A549 (cell line): ENCODE measurements at regions not wholly inside any gene's neighbourhood (a gene's known extent, or its start where the extent isn't known, plus 50 kb on each side); places are given as distances from the start of the nearest gene placed in this dataset.

Source experiments
- ATAC-seq, 2 experiments: fragments of 200-7000 bp in 1 of 2; fragments of >200 bp in 1 of 2; cut with Nextera tagmentation in 1 of 2; cut with Tn5 transposase in 1 of 2; 3 replicates each; pipeline versions ENCODE4 v1.8.0 to v1.9.1; 2018 to 2020; ENCODE audit warnings: mild to moderate bottlenecking in 1 of 2, moderate library complexity in 1 of 2
- CTCF ChIA-PET: fragments of 300-600 bp; sonication (Branson Sonifier 250); formaldehyde crosslinking; extraction: SDS; loops from one replicate; lab custom pipeline; 2021; ENCODE audit warnings: antibody characterized with exemption, inconsistent platforms; lab: Yijun Ruan, JAX
- POLR2A ChIA-PET: fragments of 350-600 bp; formaldehyde crosslinking; extraction: SDS; loops from one replicate; lab custom pipeline; 2021; ENCODE audit warnings: antibody characterized with exemption, inconsistent platforms; lab: Yijun Ruan, JAX
- DNase-seq, 2 experiments: peaks; one replicate each; pipeline versions ENCODE4 v3.0.0 to v3.0.0-alpha.2; 2011 to 2016; ENCODE audit warnings: low read depth in 1 of 2, low spot score in 1 of 2
- FAIRE-seq: peaks from 2 replicates; lab custom pipeline; 2011; peaks lifted over from hg19 to GRCh38; lab: Jason Lieb, UNC
- H3K27ac ChIP-seq, 2 experiments: fragments of >200 bp; sonication (Bioruptor Twin); formaldehyde crosslinking; 3 replicates each; pipeline ENCODE4 v1.5.1; 2016 to 2017
- H3K4me1 ChIP-seq: fragments of >200 bp; sonication (Bioruptor Twin); formaldehyde crosslinking; 3 replicates; pipeline ENCODE4 v1.6.1; 2016
- H3K4me2 ChIP-seq: fragments of >200 bp; sonication (Bioruptor Twin); formaldehyde crosslinking; 3 replicates; pipeline ENCODE4 v1.6.1; 2016
- H3K4me3 ChIP-seq: fragments of >200 bp; sonication (Bioruptor Twin); formaldehyde crosslinking; 3 replicates; pipeline ENCODE4 v1.5.1; 2016
- H3K9me3 ChIP-seq: fragments of >200 bp; sonication (Bioruptor Twin); formaldehyde crosslinking; 3 replicates; pipeline ENCODE4 v1.6.1; 2016
- ATOH8 ChIP-seq: fragments of 250-450 bp; sonication (Bioruptor Pico); IDR thresholded peaks from 2 replicates; pipeline ENCODE4 v1.5.0; 2020; ENCODE audit warnings: low read depth, mild to moderate bottlenecking, moderate library complexity
- BHLHE40 ChIP-seq: IDR thresholded peaks from 2 replicates; pipeline ENCODE4 v1.6.1; 2012; ENCODE audit warnings: low read depth, low read length, inconsistent platforms
- CEBPB ChIP-seq, 2 experiments: fragments of >200 bp in 1 of 2; sonication (Bioruptor Twin) in 1 of 2; formaldehyde crosslinking in 1 of 2; IDR thresholded peaks; 2 replicates each; pipeline ENCODE4 v1.6.1; 2012 to 2016
- CHD2 ChIP-seq: fragments of 150-350 bp; IDR thresholded peaks from 2 replicates; pipeline ENCODE4 v1.6.1; 2014; ENCODE audit warnings: low read length; ENCODE audit not compliant: partially characterized antibody
- EHMT2 ChIP-seq: fragments of 200-600 bp; sonication (generic); IDR thresholded peaks from 2 replicates; pipeline ENCODE4 v1.6.1; 2016; ENCODE audit warnings: antibody characterized with exemption, low read depth, mild to moderate bottlenecking, moderate library complexity
- ELK1 ChIP-seq: fragments of 150-350 bp; IDR thresholded peaks from 2 replicates; pipeline ENCODE4 v1.6.1; 2014; ENCODE audit warnings: low read depth, mild to moderate bottlenecking, low read length
- EP300 ChIP-seq, 2 experiments: fragments of >200 bp; sonication (Bioruptor Twin); formaldehyde crosslinking; IDR thresholded peaks; 2 replicates in 1 of 2; 3 replicates in 1 of 2; pipeline ENCODE4 v1.6.1; 2016 to 2017
- ESRRA ChIP-seq: fragments of 150-350 bp; IDR thresholded peaks from 2 replicates; pipeline ENCODE4 v1.6.1; 2014; ENCODE audit warnings: mild to moderate bottlenecking, low read length, borderline replicate concordance
- FOSB ChIP-seq: fragments of 250-450 bp; sonication (Bioruptor Pico); IDR thresholded peaks from 2 replicates; pipeline ENCODE4 v1.5.0; 2020; ENCODE audit warnings: mild to moderate bottlenecking, moderate library complexity
- HEYL ChIP-seq: fragments of 250-450 bp; sonication (Bioruptor Pico); IDR thresholded peaks from 2 replicates; pipeline ENCODE4 v1.8.0; 2021; ENCODE audit warnings: mild to moderate bottlenecking, moderate library complexity
- JUN ChIP-seq, 2 experiments: fragments of >200 bp; sonication (Bioruptor Twin); formaldehyde crosslinking; IDR thresholded peaks; 2 replicates in 1 of 2; 3 replicates in 1 of 2; pipeline ENCODE4 v1.6.1; 2016 to 2017
- KDM5A ChIP-seq: fragments of 200-600 bp; sonication (generic); IDR thresholded peaks from 2 replicates; pipeline ENCODE4 v1.6.1; 2016; ENCODE audit warnings: antibody characterized with exemption, mild to moderate bottlenecking
- MAZ ChIP-seq: fragments of 150-350 bp; IDR thresholded peaks from 2 replicates; pipeline ENCODE4 v1.6.1; 2014; ENCODE audit warnings: antibody characterized with exemption, low read depth, low read length, borderline replicate concordance
- MYC ChIP-seq: IDR thresholded peaks from 2 replicates; pipeline ENCODE4 v1.6.1; 2012; ENCODE audit warnings: mild to moderate bottlenecking, inconsistent platforms, low read length, improper control_type of control experiment, borderline replicate concordance
- PHF8 ChIP-seq: fragments of 200-600 bp; sonication (generic); IDR thresholded peaks from 2 replicates; pipeline ENCODE4 v1.6.1; 2016; ENCODE audit warnings: low read depth, mild to moderate bottlenecking, antibody characterized with exemption, moderate library complexity, borderline replicate concordance
- POLR2AphosphoS2 ChIP-seq: conservative IDR thresholded peaks from 2 replicates; pipeline ENCODE4 v1.6.1; 2012; ENCODE audit warnings: low read length, improper control_type of control experiment, inconsistent platforms
- REST ChIP-seq: fragments of 200-600 bp; sonication (generic); IDR thresholded peaks from 2 replicates; pipeline ENCODE4 v1.6.1; 2016; ENCODE audit warnings: antibody characterized with exemption, mild to moderate bottlenecking, moderate library complexity
- RNF2 ChIP-seq: fragments of 200-600 bp; sonication (generic); IDR thresholded peaks from 2 replicates; pipeline ENCODE4 v1.6.1; 2016; ENCODE audit warnings: low read depth, mild to moderate bottlenecking, antibody characterized with exemption, moderate library complexity, borderline replicate concordance
- SREBF2 ChIP-seq: fragments of 450-650 bp; IDR thresholded peaks from 2 replicates; pipeline ENCODE4 v1.6.1; 2014; ENCODE audit warnings: mild to moderate bottlenecking, moderate library complexity
- ZFP36 ChIP-seq: fragments of 450-650 bp; IDR thresholded peaks from 2 replicates; pipeline ENCODE4 v1.6.1; 2014; ENCODE audit warnings: borderline replicate concordance; ENCODE audit not compliant: partially characterized antibody
- ZSCAN20 ChIP-seq: fragments of 250-450 bp; sonication (Bioruptor Pico); IDR thresholded peaks from 2 replicates; pipeline ENCODE4 v1.8.0; 2022; ENCODE audit warnings: mild to moderate bottlenecking, moderate library complexity
- WGBS: methylation state at CpG from one replicate; pipeline ENCODE4 v1.1.6; 2017; ENCODE audit errors: missing lambda C conversion rate; 5-methylcytosine and 5-hydroxymethylcytosine counted together
- TF ChIP-seq, protein P1 (sequence below): IDR thresholded peaks from 2 replicates; pipeline ENCODE4 v1.6.1; 2012
- TF ChIP-seq, protein P2 (sequence below): fragments of >200 bp; sonication (Bioruptor Twin); formaldehyde crosslinking; IDR thresholded peaks from 2 replicates; pipeline ENCODE4 v1.6.1; 2016
- TF ChIP-seq, protein P3 (sequence below): fragments of >200 bp; sonication (Bioruptor Twin); formaldehyde crosslinking; IDR thresholded peaks from 3 replicates; pipeline ENCODE4 v1.5.1; 2016
- TF ChIP-seq, protein P4 (sequence below): IDR thresholded peaks from 2 replicates; pipeline ENCODE4 v1.6.1; 2012; ENCODE audit warnings: low read depth, borderline replicate concordance

DNA sequence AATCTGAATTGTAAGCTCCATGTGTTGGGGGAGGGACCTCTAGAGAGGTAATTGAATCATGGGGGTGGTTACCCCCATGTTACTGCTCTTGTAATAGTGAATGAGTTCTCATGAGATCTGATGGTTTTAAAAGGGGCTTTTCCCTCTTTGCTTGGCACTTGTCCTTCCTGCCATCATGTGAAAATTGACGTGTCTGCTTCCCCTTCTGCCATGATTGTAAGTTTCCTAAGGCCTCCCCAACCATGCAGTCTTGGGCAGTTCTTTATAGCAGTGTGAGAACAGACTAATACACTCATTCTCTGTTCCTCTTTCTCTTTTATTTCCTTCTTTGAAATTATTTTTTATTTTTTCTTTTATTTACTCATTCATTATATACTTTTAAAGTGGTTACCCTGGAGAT, 239.4 kb downstream of the CSNK2A3 start (continued):
- TF ChIP-seq, protein P1, sequence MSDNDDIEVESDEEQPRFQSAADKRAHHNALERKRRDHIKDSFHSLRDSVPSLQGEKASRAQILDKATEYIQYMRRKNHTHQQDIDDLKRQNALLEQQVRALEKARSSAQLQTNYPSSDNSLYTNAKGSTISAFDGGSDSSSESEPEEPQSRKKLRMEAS: no peak
- TF ChIP-seq MAZ (no peak), CEBPB (IDR thresholded peaks at IDR 0.05) (no peak), POLR2AphosphoS2 (no peak), HEYL (CRISPR knock-in tag) (no peak), CHD2 (no peak), SREBF2 (no peak)

GRCh38 chr11:11108026-11108425, 245.0 kb downstream of the CSNK2A3 start:
- ChIA-PET POLR2A (no interaction called here), CTCF (interaction anchor here (0.9 to 1.2 kb wide), 2 partner anchors 11 to 33 kb away, joined by 3 read pairs; no protein-coding TSS in a partner anchor)
- no peak for FAIRE-seq
- H3K4me2 ChIP-seq: no peak overlapping the region
- H3K4me3 ChIP-seq: no peak overlapping the region
- DNase-seq: no peak
- TF ChIP-seq EHMT2: no peak
- no peak for TF ChIP-seq MYC
- TF ChIP-seq, protein P1: no peak
- no peak for TF ChIP-seq PHF8
- no peak for TF ChIP-seq BHLHE40
- TF ChIP-seq ZFP36: no peak
- no peak for TF ChIP-seq KDM5A
- no peak for TF ChIP-seq ELK1
- TF ChIP-seq, protein P2, sequence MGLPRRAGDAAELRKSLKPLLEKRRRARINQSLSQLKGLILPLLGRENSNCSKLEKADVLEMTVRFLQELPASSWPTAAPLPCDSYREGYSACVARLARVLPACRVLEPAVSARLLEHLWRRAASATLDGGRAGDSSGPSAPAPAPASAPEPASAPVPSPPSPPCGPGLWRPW: no peak
- no peak for TF ChIP-seq RNF2
- TF ChIP-seq ATOH8 (CRISPR knock-in tag): no peak
- TF ChIP-seq EP300 (IDR thresholded peaks at IDR 0.05): no peak
- TF ChIP-seq, protein P3, sequence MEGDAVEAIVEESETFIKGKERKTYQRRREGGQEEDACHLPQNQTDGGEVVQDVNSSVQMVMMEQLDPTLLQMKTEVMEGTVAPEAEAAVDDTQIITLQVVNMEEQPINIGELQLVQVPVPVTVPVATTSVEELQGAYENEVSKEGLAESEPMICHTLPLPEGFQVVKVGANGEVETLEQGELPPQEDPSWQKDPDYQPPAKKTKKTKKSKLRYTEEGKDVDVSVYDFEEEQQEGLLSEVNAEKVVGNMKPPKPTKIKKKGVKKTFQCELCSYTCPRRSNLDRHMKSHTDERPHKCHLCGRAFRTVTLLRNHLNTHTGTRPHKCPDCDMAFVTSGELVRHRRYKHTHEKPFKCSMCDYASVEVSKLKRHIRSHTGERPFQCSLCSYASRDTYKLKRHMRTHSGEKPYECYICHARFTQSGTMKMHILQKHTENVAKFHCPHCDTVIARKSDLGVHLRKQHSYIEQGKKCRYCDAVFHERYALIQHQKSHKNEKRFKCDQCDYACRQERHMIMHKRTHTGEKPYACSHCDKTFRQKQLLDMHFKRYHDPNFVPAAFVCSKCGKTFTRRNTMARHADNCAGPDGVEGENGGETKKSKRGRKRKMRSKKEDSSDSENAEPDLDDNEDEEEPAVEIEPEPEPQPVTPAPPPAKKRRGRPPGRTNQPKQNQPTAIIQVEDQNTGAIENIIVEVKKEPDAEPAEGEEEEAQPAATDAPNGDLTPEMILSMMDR: no peak
- TF ChIP-seq MAZ: no peak
- no peaks in the 10 kb centered on the region for H3K4me1 ChIP-seq
- no peak overlapping the region for H3K27ac ChIP-seq
- ATAC-seq: no peak
- WGBS: 87% methylated on average over 5 of the region's 5 CpGs
- 0 out of 3 replicates have a peak, but pooled peaks cover 4% of the 10 kb centered on the region for H3K9me3 ChIP-seq

- Histone ChIP-seq H3K4me1 (no peaks in the 10 kb centered on the region), H3K4me2 (no peak overlapping the region), H3K9me3 (no peaks in the 10 kb centered on the region), H3K27ac (no peak overlapping the region), H3K4me3 (no peak overlapping the region)
- no peak for DNase-seq
- no peak for ATAC-seq
- no peak for FAIRE-seq
- CTCF ChIA-PET: interaction anchor here (0.9 to 1.2 kb wide), 2 partner anchors 12 to 32 kb away, joined by 3 read pairs; no protein-coding TSS in a partner anchor
- POLR2A ChIA-PET: no interaction called here
- 18% methylated on average over 4 of the region's 4 CpGs for WGBS
- TF ChIP-seq FOSB: no peak
- no peak for TF ChIP-seq REST
- no peak for TF ChIP-seq ZSCAN20 (CRISPR knock-in tag)
- TF ChIP-seq, protein P4, sequence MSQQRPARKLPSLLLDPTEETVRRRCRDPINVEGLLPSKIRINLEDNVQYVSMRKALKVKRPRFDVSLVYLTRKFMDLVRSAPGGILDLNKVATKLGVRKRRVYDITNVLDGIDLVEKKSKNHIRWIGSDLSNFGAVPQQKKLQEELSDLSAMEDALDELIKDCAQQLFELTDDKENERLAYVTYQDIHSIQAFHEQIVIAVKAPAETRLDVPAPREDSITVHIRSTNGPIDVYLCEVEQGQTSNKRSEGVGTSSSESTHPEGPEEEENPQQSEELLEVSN: no peak
- no peak for TF ChIP-seq JUN (IDR thresholded peaks at IDR 0.05)
- no peak for TF ChIP-seq ESRRA
These were observed 245.8 kb downstream of the CSNK2A3 start for GRCh38 chr11:11107076-11107723.
